WTC11 (cell line): ENCODE measurements at regions not wholly inside any gene's neighbourhood (a gene's known extent, or its start where the extent isn't known, plus 50 kb on each side); places are given as distances from the start of the nearest gene placed in this dataset.
"Not testable (repeated sequence)": the region's sequence is repeated elsewhere in the genome, so short reads cannot be mapped to it uniquely, and the experiment has no call there.

Experiments used
- ATAC-seq: fragments of 200-7000 bp; cut with Tn5 transposase; 2 replicates; pipeline ENCODE4 v1.10.0; 2021; ENCODE audit warnings: mild to moderate bottlenecking, moderate library complexity
- CTCF ChIA-PET: fragments of 300-600 bp; sonication (Branson Sonifier 250); formaldehyde crosslinking; loops from one replicate; lab custom pipeline; 2021; ENCODE audit warnings: antibody characterized with exemption; lab: Charles Lee
- POLR2A ChIA-PET: fragments of 350-600 bp; sonication (Branson Sonifier 250); formaldehyde crosslinking; loops from one replicate; lab custom pipeline; 2021; ENCODE audit warnings: antibody characterized with exemption; lab: Charles Lee
- DNase-seq: peaks from one replicate; pipeline ENCODE4 v3.0.0; 2021; ENCODE audit warnings: low spot score
- H3K27ac Mint-ChIP-seq: 2 replicates; pipeline ENCODE4 v1.8.0; 2021; ENCODE audit warnings: mixed read lengths
- H3K27me3 Mint-ChIP-seq: 2 replicates; pipeline ENCODE4 v1.8.0; 2021; ENCODE audit warnings: low read depth, mild to moderate bottlenecking, moderate library complexity, mixed read lengths
- H3K36me3 Mint-ChIP-seq: 2 replicates; pipeline ENCODE4 v1.8.0; 2021; ENCODE audit warnings: mixed read lengths
- H3K4me1 Mint-ChIP-seq: 2 replicates; pipeline ENCODE4 v1.8.0; 2022; ENCODE audit warnings: mixed read lengths
- H3K4me3 Mint-ChIP-seq: 2 replicates; pipeline ENCODE4 v1.8.0; 2021; ENCODE audit warnings: mild to moderate bottlenecking, moderate library complexity, mixed read lengths
- H3K9me3 Mint-ChIP-seq: 2 replicates; pipeline ENCODE4 v1.8.0; 2021; ENCODE audit warnings: mixed read lengths
- ATF6 ChIP-seq: sonication (generic); formaldehyde crosslinking; IDR thresholded peaks from 2 replicates; pipeline ENCODE4 v1.8.1; 2023; ENCODE audit warnings: mild to moderate bottlenecking, missing genetic modification reagents
- CBFB ChIP-seq: sonication (generic); formaldehyde crosslinking; IDR thresholded peaks from 2 replicates; pipeline ENCODE4 v1.8.1; 2022; ENCODE audit warnings: mild to moderate bottlenecking, low read depth, missing genetic modification reagents
- CDX4 ChIP-seq: fragments of 250-450 bp; sonication (Bioruptor Pico); IDR thresholded peaks from 2 replicates; pipeline ENCODE4 v1.9.0; 2021; ENCODE audit warnings: moderate library complexity, mild to moderate bottlenecking, inconsistent platforms, borderline replicate concordance
- CREM ChIP-seq: sonication (generic); formaldehyde crosslinking; IDR thresholded peaks from 2 replicates; pipeline ENCODE4 v1.8.1; 2022; ENCODE audit warnings: mild to moderate bottlenecking, missing genetic modification reagents, moderate library complexity
- ELF4 ChIP-seq: sonication (generic); formaldehyde crosslinking; IDR thresholded peaks from 2 replicates; pipeline ENCODE4 v1.8.1; 2022; ENCODE audit warnings: low read depth, mild to moderate bottlenecking, moderate library complexity, missing genetic modification reagents
- FOXK1 ChIP-seq: sonication (generic); formaldehyde crosslinking; IDR thresholded peaks from 2 replicates; pipeline ENCODE4 v1.8.0; 2022; ENCODE audit warnings: mild to moderate bottlenecking, moderate library complexity, missing genetic modification reagents
- GABPB1 ChIP-seq: sonication (generic); formaldehyde crosslinking; IDR thresholded peaks from 2 replicates; pipeline ENCODE4 v1.8.1; 2023; ENCODE audit warnings: mild to moderate bottlenecking, missing genetic modification reagents
- JAZF1 ChIP-seq: fragments of 250-450 bp; sonication (Bioruptor Pico); IDR thresholded peaks from 2 replicates; pipeline ENCODE4 v1.9.0; 2021; ENCODE audit warnings: moderate library complexity, mild to moderate bottlenecking, inconsistent platforms
- KAT7 ChIP-seq: sonication (generic); formaldehyde crosslinking; IDR thresholded peaks from 2 replicates; pipeline ENCODE4 v1.8.1; 2023; ENCODE audit warnings: missing genetic modification reagents, mild to moderate bottlenecking, borderline replicate concordance
- NFATC4 ChIP-seq: fragments of 250-450 bp; sonication (Bioruptor Pico); IDR thresholded peaks from 2 replicates; pipeline ENCODE4 v1.9.0; 2021; ENCODE audit warnings: mild to moderate bottlenecking
- NFE2L1 ChIP-seq: sonication (generic); formaldehyde crosslinking; IDR thresholded peaks from 2 replicates; pipeline ENCODE4 v1.8.1; 2023; ENCODE audit warnings: missing genetic modification reagents
- NFYB ChIP-seq: sonication (generic); formaldehyde crosslinking; conservative IDR thresholded peaks from 2 replicates; pipeline ENCODE4 v1.8.0; 2022; ENCODE audit warnings: low read depth, missing genetic modification reagents
- NR1H2 ChIP-seq: sonication (generic); formaldehyde crosslinking; IDR thresholded peaks from 2 replicates; pipeline ENCODE4 v1.9.0; 2021; ENCODE audit warnings: mild to moderate bottlenecking, moderate library complexity, missing genetic modification reagents
- NR2C2 ChIP-seq: sonication (generic); formaldehyde crosslinking; IDR thresholded peaks from 2 replicates; pipeline ENCODE4 v1.8.0; 2022; ENCODE audit warnings: mild to moderate bottlenecking, missing genetic modification reagents
- RELA ChIP-seq: sonication (generic); formaldehyde crosslinking; IDR thresholded peaks from 2 replicates; pipeline ENCODE4 v1.8.1; 2022; ENCODE audit warnings: missing genetic modification reagents, mild to moderate bottlenecking, borderline replicate concordance
- SOX15 ChIP-seq: fragments of 250-450 bp; sonication (Bioruptor Pico); IDR thresholded peaks from 2 replicates; pipeline ENCODE4 v1.9.0; 2021; ENCODE audit warnings: mild to moderate bottlenecking
- TCF7 ChIP-seq: sonication (generic); formaldehyde crosslinking; IDR thresholded peaks from 2 replicates; pipeline ENCODE4 v1.8.0; 2022; ENCODE audit warnings: mild to moderate bottlenecking, low read depth, missing genetic modification reagents, moderate library complexity
- ZBTB43 ChIP-seq: sonication (generic); formaldehyde crosslinking; IDR thresholded peaks from 2 replicates; pipeline ENCODE4 v1.8.1; 2023; ENCODE audit warnings: mild to moderate bottlenecking, missing genetic modification reagents
- TF ChIP-seq, protein P1 (sequence below): sonication (generic); formaldehyde crosslinking; IDR thresholded peaks from 2 replicates; pipeline ENCODE4 v1.8.1; 2022; ENCODE audit warnings: missing genetic modification reagents, borderline replicate concordance
- TF ChIP-seq, protein P2 (sequence below): sonication (generic); formaldehyde crosslinking; IDR thresholded peaks from 2 replicates; pipeline ENCODE4 v1.8.0; 2022; ENCODE audit warnings: mild to moderate bottlenecking, missing genetic modification reagents
- TF ChIP-seq, protein P3 (sequence below): sonication (generic); formaldehyde crosslinking; IDR thresholded peaks from 2 replicates; pipeline ENCODE4 v1.8.1; 2022; ENCODE audit warnings: mild to moderate bottlenecking, missing genetic modification reagents, moderate library complexity, borderline replicate concordance

- TF ChIP-seq ZBTB43 (CRISPR knock-in tag) (no peak), NFE2L1 (CRISPR knock-in tag) (no peak)
- TF ChIP-seq, all 79 proteins: peak for 0
Observed at GRCh38 chr4:33850371-33850902, 2393.9 kb downstream of the ARAP2 start (continued).

GRCh38 chr4:33853670-33854069 lies 2390.6 kb downstream of the ARAP2 start:
- DNase-seq, H3K4me1 Mint-ChIP-seq, ATAC-seq, H3K4me3 Mint-ChIP-seq, H3K27me3 Mint-ChIP-seq, CTCF ChIA-PET, POLR2A ChIA-PET, H3K36me3 Mint-ChIP-seq, H3K27ac Mint-ChIP-seq: not testable (repeated sequence)
- peaks cover 21% of the 10 kb centered on the region for H3K9me3 Mint-ChIP-seq

GRCh38 chr4:33864290-33864859 lies 2379.9 kb downstream of the ARAP2 start:
- ChIA-PET POLR2A (no interaction called here), CTCF (no interaction called here)
- Mint-ChIP-seq H3K4me1 (no peaks in the 10 kb centered on the region), H3K36me3 (peaks cover 17% of the 10 kb centered on the region), H3K27ac (no peak overlapping the region), H3K9me3 (peaks cover 39% of the 10 kb centered on the region), H3K27me3 (no peaks in the 10 kb centered on the region), H3K4me3 (no peak overlapping the region)
- DNase-seq: no peak
- ATAC-seq: no peak
- TF ChIP-seq ELF4 (no peak), JAZF1 (no peak), SOX15 (CRISPR knock-in tag) (no peak), FOXK1 (no peak), NR2C2 (CRISPR knock-in tag) (no peak), KAT7 (no peak), ZBTB43 (CRISPR knock-in tag) (no peak), CREM (CRISPR knock-in tag) (no peak), TCF7 (CRISPR knock-in tag) (no peak)
- TF ChIP-seq, protein P1, sequence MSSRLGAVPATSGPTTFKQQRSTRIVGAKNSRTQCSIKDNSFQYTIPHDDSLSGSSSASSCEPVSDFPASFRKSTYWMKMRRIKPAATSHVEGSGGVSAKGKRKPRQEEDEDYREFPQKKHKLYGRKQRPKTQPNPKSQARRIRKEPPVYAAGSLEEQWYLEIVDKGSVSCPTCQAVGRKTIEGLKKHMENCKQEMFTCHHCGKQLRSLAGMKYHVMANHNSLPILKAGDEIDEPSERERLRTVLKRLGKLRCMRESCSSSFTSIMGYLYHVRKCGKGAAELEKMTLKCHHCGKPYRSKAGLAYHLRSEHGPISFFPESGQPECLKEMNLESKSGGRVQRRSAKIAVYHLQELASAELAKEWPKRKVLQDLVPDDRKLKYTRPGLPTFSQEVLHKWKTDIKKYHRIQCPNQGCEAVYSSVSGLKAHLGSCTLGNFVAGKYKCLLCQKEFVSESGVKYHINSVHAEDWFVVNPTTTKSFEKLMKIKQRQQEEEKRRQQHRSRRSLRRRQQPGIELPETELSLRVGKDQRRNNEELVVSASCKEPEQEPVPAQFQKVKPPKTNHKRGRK (CRISPR knock-in tag): no peak
- TF ChIP-seq, protein P2, sequence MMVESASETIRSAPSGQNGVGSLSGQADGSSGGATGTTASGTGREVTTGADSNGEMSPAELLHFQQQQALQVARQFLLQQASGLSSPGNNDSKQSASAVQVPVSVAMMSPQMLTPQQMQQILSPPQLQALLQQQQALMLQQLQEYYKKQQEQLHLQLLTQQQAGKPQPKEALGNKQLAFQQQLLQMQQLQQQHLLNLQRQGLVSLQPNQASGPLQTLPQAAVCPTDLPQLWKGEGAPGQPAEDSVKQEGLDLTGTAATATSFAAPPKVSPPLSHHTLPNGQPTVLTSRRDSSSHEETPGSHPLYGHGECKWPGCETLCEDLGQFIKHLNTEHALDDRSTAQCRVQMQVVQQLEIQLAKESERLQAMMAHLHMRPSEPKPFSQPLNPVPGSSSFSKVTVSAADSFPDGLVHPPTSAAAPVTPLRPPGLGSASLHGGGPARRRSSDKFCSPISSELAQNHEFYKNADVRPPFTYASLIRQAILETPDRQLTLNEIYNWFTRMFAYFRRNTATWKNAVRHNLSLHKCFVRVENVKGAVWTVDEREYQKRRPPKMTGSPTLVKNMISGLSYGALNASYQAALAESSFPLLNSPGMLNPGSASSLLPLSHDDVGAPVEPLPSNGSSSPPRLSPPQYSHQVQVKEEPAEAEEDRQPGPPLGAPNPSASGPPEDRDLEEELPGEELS (CRISPR knock-in tag): no peak
- TF ChIP-seq, protein P3, sequence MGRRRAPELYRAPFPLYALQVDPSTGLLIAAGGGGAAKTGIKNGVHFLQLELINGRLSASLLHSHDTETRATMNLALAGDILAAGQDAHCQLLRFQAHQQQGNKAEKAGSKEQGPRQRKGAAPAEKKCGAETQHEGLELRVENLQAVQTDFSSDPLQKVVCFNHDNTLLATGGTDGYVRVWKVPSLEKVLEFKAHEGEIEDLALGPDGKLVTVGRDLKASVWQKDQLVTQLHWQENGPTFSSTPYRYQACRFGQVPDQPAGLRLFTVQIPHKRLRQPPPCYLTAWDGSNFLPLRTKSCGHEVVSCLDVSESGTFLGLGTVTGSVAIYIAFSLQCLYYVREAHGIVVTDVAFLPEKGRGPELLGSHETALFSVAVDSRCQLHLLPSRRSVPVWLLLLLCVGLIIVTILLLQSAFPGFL (CRISPR knock-in tag): no peak

DNA sequence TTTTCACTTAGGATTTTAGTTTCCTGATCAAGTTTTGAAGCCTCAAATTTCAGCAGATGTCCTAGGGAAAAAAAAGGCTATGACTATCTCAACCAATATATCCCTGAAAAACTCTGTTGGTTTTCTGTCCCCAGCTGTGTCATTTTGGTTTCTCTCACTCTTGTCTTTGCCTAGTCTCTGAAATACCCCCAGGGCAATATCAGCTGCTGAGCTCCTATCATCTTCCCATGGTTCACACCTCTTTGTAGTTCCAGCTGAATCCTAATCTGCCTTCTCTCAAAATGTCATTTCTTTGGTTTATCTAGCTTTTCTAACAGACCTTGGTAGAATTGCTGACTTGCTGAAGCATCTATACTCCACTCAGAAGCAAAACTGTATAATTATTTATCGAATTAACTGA lies 2370.5 kb downstream of the ARAP2 start:
- ChIA-PET CTCF (no interaction called here), POLR2A (no interaction called here)
- ATAC-seq (no peak), DNase-seq (no peak)
- H3K4me1 Mint-ChIP-seq: no peaks in the 10 kb centered on the region
- peaks cover 37% of the 10 kb centered on the region for H3K9me3 Mint-ChIP-seq
- peaks cover 10% of the 10 kb centered on the region for H3K36me3 Mint-ChIP-seq
- H3K27ac Mint-ChIP-seq: no peak overlapping the region
- H3K4me3 Mint-ChIP-seq: no peak overlapping the region
- H3K27me3 Mint-ChIP-seq: no peaks in the 10 kb centered on the region
- no peak for TF ChIP-seq CDX4 (CRISPR knock-in tag)
- no peak for TF ChIP-seq NFE2L1 (CRISPR knock-in tag)
- no peak for TF ChIP-seq CBFB (CRISPR knock-in tag)
- TF ChIP-seq NFATC4 (CRISPR knock-in tag): no peak
- no peak for TF ChIP-seq RELA (CRISPR knock-in tag)
- no peak for TF ChIP-seq NR1H2 (CRISPR knock-in tag)
- no peak for TF ChIP-seq ATF6
- TF ChIP-seq NFYB (CRISPR knock-in tag): no peak
- TF ChIP-seq TCF7 (CRISPR knock-in tag): no peak
- TF ChIP-seq GABPB1: no peak
